ENCODE measurements at regions not wholly inside any gene's neighbourhood (a gene's known extent, or its start where the extent isn't known, plus 50 kb on each side); places are given as distances from the start of the nearest gene placed in this dataset.

GRCh38 chr20:57786304-57786932 lies 76.6 kb upstream of the PMEPA1 start:
- DNase-seq (no peak), ATAC-seq (no peak)
- H3K27ac ChIP-seq, result no peak overlapping the region
- no peak overlapping the region for H3K4me3 ChIP-seq
- no peaks in the 10 kb centered on the region for H3K9me3 ChIP-seq
- TF ChIP-seq POLR2A (IDR thresholded peaks at IDR 0.05), result no peak
- TF ChIP-seq CTCF (IDR thresholded peaks at IDR 0.05 in 4 of 5, conservative IDR thresholded peaks at IDR 0.05 in 1 of 5), result no peak
- no peaks in the 10 kb centered on the region for H3K4me1 ChIP-seq
- in situ Hi-C loops (cut with MboI; ENCODE audit: low sequenced_read_pairs in 4 of 4) (loop anchor here in 1 of 4 donors (25.0 kb wide), 1 partner anchor 101 kb away; no protein-coding TSS in a partner anchor), intact Hi-C loops (cut with DNase I; ENCODE audit: low total_unique reads) (no loop called here)
- no peaks in the 10 kb centered on the region for H3K36me3 ChIP-seq
- H3K27me3 ChIP-seq, result no peaks in the 10 kb centered on the region

- H3K27me3 ChIP-seq, result no peaks in the 10 kb centered on the region
- H3K36me3 ChIP-seq, result no peaks in the 10 kb centered on the region
- H3K4me1 ChIP-seq, result no peaks in the 10 kb centered on the region
- H3K27ac ChIP-seq, result no peak overlapping the region
- no peak for TF ChIP-seq POLR2A (IDR thresholded peaks at IDR 0.05)
- TF ChIP-seq CTCF (IDR thresholded peaks at IDR 0.05 in 4 of 5, conservative IDR thresholded peaks at IDR 0.05 in 1 of 5), result no peak
- no peak for ATAC-seq
- no peak overlapping the region for H3K4me3 ChIP-seq
- DNase-seq, result no peak
- no peaks in the 10 kb centered on the region for H3K9me3 ChIP-seq
- in situ Hi-C loops (cut with MboI; ENCODE audit: low sequenced_read_pairs in 4 of 4), result loop anchor here in 1 of 4 donors (25.0 kb wide), 1 partner anchor 102 kb away; no protein-coding TSS in a partner anchor
- intact Hi-C loops (cut with DNase I; ENCODE audit: low total_unique reads), result no loop called here
These were observed 75.9 kb upstream of the PMEPA1 start for GRCh38 chr20:57785720-57786119.

- H3K4me3 ChIP-seq, result no peak overlapping the region
- intact Hi-C loops (cut with DNase I; ENCODE audit: low total_unique reads) (no loop called here), in situ Hi-C loops (cut with MboI; ENCODE audit: low sequenced_read_pairs in 4 of 4) (loop anchor here in 1 of 4 donors (25.0 kb wide), 1 partner anchor 102 kb away; no protein-coding TSS in a partner anchor)
- no peaks in the 10 kb centered on the region for H3K9me3 ChIP-seq
- H3K27me3 ChIP-seq, result no peaks in the 10 kb centered on the region
- ATAC-seq, result no peak
- no peak for DNase-seq
- H3K27ac ChIP-seq, result no peak overlapping the region
- H3K36me3 ChIP-seq, result no peaks in the 10 kb centered on the region
- TF ChIP-seq CTCF (IDR thresholded peaks at IDR 0.05 in 4 of 5, conservative IDR thresholded peaks at IDR 0.05 in 1 of 5) (no peak), POLR2A (IDR thresholded peaks at IDR 0.05) (no peak)
- H3K4me1 ChIP-seq, result no peaks in the 10 kb centered on the region
These were observed 75.2 kb upstream of the PMEPA1 start for GRCh38 chr20:57785061-57785460.

- Histone ChIP-seq H3K27me3 (no peaks in the 10 kb centered on the region), H3K27ac (no peak overlapping the region), H3K9me3 (no peaks in the 10 kb centered on the region), H3K4me1 (no peaks in the 10 kb centered on the region), H3K4me3 (no peak overlapping the region), H3K36me3 (no peaks in the 10 kb centered on the region)
- intact Hi-C loops (cut with DNase I; ENCODE audit: low total_unique reads) (no loop called here), in situ Hi-C loops (cut with MboI; ENCODE audit: low sequenced_read_pairs in 4 of 4) (loop anchor here in 1 of 4 donors (25.0 kb wide), 1 partner anchor 103 kb away; no protein-coding TSS in a partner anchor)
- TF ChIP-seq CTCF (IDR thresholded peaks at IDR 0.05 in 4 of 5, conservative IDR thresholded peaks at IDR 0.05 in 1 of 5) (no peak), POLR2A (IDR thresholded peaks at IDR 0.05) (no peak)
- no peak for DNase-seq
- ATAC-seq, result no peak
These were observed 74.4 kb upstream of the PMEPA1 start for GRCh38 chr20:57783956-57784837.
